Embryonic facial prominence (tissue), 1 donor: ENCODE measurements at regions not wholly inside any gene's neighbourhood (a gene's known extent, or its start where the extent isn't known, plus 50 kb on each side); places are given as distances from the start of the nearest gene placed in this dataset.

ENCODE experiments used
- DNase-seq: peaks from one replicate; pipeline ENCODE4 v3.0.0-alpha.2; 2016; ENCODE audit errors: extremely low spot score

DNA sequence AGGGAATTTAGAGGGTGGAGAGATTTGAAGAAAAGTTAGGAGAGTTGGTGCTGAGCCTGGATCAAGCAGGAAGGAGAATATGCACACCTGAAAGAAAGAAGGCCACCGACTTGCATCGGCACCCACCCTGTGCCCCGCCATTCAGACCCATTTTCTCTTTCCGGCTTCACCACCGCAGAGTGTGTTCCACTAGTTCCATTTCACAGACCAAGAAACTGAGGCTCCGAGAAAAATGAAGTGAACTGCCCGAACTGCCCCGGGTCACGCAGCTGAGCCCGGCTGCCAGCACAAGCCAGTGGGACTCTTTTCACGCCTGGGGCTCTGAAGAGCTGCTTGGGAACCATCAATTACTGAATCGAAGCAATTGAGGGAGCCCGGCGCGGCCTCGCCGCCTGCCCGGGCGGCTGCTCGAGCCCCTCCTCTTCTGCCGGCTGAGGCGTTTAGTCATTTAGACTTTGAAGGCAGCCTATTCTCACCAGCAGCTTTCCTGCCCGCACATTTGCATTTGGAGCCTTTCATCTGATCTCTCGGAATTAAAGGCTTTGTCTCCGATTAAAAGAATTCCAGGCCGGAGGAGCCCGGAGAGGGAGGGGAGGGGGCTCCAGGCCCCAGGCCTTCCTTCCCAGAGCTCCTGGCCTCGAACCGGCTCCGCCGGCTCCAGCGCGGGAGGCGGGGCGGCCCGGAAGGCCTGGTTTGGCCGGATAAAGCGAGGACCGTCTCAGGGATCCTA lies 140.2 kb upstream of the PJA1 start:
- no peak for DNase-seq

DNA sequence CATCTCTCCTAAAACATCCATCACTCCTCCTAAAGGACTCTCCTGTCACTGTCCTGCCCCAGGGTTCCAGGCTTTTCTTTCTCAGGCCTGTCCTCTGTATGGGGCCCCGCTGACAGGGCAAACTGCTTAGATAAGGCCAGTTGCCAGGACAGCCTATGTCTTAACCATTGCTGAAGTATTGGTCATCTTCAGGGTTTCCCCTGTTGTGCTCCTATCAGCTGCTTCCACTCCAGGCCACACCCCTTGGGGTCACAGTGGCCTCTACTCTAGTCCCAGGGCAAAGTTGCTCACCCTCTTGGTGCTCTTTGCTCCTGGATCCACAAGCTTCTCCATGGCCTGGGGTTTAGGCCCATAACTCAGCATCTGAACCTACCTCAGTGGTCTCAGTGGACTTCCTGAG lies 138.0 kb upstream of the PJA1 start:
- DNase-seq, result no peak

DNA sequence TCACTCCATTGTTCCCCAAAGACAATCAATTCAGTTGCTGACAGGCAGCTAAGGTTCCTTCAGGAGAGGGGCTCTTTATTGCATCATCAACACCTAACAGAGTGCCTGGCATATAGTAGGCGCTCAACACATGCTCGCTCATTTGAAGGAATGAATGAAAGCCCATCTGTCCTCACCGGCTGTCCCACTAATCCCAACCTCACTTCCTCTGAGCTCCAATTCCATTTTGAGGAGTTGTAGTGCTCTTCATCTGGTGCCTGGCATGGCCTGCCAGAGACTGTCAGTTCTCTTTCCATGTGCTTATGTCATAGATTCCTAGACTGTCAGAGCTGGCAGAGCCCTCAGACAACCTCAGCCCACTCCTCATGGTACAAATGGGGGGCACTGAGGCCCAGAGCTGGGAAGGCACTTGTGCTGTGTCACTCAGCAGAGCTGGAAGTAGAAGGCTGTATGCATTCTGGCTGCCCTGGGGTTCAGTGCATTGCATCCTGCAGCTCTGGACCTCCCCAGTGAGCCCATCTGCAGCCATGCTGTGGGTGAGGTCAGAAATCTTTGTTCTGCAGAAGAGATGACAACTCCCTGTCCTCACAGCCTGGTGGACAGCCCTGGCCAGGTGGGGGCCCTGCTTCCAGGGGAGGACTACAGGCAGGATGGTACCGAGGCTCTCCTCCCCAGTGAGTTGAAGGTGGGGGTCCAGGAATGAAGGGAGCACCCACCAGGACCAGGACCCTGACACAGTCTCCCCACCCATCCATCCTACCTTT lies 134.9 kb upstream of the PJA1 start:
- DNase-seq, result no peak

DNA sequence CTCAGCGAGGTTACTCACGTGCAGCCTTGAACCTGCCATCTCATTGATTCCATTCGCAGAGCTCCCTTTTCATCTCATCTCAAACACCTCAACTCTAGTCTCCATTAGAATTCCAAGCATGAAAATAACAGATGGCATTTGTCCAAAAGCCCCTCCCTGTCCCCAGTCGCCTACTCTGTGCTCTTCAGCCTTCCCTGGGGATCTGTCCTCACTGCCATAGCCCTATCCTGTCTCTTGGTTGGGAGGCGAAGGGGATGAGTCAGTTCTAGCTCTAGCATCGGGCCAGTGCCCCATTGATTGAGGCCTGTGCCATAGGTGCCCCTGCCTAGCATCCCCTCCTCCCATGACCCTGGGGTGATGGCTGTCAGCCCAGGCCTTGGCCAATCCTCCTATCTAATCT lies 134.0 kb upstream of the PJA1 start:
- DNase-seq, result no peak

DNA sequence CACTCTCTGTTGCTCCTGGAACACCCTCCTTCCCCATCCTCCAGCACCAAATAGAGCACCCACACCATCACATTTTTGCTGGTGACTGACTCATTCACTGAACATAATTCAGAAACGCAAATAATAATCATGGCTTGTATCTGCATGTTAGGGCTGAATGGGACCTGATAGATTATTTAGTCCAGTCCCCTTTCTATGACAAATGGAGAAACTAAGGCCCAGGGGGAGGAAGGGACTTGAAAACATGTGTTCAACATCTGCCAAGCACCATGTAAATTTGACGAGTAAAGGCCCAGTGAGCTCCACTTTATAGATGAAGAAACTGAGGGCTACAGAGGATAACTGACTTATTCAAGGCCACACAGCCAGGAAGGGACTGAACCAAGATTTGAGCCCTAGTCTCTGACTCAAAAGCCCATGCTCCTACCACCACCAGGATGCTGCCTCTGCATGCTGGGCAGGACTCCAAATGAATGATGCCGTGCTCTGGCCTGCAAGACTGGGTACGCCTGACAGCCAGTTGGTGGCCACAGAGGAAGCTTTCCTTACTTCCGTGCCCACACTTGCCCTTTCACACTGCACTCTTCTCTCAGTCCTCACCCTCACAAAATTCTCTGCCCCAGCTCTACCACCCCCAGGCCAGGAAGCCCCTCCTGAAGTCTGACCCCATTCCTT lies 133.3 kb upstream of the PJA1 start:
- no peak for DNase-seq

DNA sequence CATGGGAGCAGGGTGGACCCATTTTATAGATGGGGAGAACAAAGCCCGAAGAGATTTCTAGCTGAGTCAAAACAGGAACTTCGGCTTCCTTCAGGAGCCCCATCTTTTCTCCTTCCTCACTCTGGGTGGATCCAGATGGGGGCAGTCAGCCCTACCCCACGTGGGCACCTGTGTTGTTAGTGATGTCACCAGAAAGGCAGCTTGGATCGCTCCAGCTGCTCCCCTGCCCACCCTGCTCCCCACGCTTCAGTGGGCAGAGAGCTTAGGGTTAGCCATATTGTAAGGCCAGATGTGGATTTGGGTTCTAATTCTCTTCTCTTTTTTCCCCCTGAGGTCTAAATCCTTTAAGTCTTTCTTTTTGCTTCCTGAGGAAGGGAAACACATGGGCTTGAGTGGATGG lies 132.3 kb upstream of the PJA1 start:
- DNase-seq, result no peak

DNA sequence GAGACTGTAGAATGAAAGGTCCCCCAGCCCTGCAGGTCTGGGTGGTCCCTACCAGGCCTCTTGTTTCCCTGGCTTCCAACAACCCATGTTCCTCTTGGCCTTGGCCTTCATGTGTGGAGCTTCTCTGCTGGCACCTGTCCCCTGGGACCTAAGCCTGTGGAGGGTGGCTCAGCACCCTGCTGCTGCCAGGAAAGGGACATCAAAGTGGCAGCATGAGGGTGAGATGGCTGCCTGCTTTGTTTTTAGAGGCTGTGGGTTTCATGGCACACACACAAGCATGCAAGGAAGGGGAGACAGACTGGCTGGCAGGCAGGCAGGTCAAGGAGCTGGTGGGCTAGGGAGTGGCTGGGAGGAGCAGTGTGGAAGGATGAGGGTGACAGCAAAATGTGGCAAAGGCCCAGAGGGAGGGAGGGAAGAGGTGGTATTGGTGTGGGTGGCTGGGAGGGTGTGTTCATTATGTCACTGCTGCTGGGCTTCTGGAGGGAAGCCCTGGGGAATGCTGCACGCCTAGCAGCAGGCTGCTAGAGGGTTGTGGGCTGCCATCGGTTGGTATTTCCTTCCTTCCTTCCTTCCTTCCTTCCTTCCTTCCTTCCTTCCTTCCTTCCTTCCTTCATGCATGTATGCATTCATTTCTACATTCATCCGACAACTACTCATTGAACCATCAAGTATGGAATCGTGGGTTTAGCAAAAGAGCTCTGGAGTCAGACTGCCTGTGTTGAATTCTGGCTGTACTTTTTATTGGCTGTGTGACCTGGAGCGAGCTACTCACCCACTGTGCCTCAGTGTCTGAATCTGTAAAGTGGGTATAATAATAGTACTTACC lies 128.7 kb upstream of the PJA1 start:
- DNase-seq, result no peak

DNA sequence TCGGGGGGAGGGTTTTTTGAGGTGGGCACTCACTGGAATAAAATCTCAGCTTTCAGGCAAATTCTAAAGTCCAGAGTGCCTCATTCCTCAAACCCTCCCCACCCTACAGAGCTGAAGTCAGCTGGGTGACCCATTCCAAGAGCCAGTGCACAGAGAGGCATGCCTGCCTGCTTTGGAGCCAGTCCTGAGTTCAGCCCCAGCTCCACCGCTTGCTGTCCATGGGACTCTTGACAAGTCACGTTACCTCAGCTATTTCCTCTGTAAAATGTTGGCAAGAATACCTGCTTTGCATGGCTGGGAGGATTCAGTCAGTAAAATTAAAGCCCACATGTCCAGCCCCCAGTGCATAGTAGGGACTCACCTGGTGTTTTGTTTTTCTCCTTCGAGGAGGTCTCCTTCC lies 125.9 kb upstream of the PJA1 start:
- DNase-seq, result no peak

DNA sequence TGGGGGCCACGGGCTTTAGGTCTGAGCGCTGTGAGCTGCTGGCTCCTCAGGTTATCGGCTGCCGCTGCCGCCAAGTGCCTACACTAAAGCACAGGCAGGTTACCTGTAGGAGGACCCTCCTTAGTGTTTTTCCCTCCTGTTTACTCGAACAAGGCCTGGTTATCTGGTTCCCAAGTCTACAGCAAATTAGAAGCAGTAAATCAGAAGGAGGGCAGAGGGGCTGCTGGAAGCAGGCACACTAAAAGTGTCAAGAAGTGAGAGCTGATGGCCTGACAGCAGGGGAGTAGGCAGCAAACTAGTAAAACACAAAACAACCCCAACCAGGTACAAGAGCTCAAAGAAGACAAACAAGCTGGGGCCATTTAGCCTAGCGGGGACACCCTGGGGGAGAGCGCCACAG lies 125.0 kb upstream of the PJA1 start:
- no peak for DNase-seq

DNA sequence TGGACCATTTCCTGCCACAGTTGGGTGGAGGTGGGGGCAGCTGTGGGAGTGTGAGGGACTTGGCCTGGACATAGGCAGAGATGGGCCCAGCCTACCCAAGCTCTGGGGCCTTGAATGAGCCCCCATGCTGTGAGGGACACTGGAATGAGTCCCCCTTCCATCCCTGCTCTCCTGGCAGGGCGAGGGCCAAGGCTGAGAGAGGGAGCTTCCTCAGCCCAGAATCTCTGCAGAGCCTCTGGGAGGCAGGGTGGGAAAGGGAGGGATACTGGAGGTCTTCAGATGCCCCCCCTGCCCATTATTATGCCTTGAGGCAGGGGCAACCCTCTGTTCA lies 124.5 kb upstream of the PJA1 start:
- no peak for DNase-seq

DNA sequence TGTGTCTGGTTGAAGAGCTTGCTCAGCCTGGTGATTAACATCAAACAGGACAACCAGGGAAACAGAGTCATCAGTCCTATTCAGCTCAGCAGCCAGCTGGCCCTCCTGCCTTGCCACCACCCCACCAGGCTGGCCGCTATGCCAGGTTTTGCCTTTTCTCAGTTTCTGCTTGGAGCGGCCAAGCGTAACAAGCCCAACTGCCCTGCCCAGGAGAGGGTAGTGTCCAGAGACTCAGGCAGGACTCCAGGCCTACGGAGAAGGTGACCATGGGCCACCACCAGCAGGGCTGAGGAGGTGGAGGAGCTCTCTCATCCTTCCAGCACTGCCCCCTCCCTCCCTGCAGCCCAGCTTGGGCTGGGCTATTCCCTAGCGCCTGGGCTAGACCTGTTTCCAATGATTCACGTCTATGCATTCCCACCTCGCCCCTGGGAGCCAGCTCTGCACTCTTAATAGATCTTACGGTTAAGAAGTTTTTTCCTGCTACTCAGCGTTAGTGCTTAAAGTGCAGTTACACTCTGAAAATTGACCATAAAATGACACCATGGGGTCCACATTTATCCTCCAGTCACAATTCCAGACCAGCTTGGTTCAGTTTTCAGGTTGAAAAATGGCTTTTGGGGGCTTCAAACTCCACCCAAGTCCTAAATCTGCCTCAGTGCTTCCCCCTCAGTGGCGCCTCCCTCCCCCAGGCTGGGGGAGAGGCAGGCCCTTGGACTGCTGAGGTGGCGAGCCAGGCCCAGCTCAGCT lies 124.0 kb upstream of the PJA1 start:
- DNase-seq, result no peak

DNA sequence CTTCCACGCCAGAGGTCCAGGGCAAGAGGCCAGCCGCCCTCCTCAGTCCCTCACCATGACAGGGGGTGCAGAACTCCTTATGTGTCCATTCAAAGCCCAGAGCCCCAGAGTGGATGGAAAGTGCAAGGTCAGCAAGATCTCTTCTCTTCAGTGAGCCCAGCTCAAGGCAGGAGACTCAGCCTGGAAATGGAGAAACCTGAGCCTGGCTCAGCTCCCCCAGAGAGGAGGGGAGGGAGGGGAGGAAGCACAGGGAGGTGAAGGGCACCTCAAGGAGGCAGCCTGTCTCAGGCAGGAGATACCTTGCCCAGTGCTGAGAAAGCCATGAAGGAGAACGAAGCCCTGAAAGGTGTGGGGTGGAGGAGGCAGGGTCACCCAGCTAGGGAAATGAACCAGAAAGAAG lies 121.8 kb upstream of the PJA1 start:
- no peak for DNase-seq

DNA sequence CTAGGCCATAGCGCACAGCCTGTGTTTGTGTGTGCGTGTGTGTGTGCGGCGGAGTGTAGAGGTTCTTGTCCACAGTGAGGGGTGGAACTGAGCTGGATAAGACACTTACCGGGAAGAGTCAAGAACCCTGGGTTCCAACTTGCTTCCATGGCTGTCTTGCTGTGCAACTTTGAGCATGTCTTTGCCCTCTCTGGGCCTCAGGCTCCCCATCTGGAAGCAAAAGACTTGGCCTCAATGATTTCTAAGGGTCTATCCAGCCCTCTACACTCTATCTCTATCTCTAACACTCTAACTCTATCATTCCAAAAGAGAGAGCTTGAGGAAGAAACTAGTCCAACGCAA lies 121.3 kb upstream of the PJA1 start:
- no peak for DNase-seq

DNA sequence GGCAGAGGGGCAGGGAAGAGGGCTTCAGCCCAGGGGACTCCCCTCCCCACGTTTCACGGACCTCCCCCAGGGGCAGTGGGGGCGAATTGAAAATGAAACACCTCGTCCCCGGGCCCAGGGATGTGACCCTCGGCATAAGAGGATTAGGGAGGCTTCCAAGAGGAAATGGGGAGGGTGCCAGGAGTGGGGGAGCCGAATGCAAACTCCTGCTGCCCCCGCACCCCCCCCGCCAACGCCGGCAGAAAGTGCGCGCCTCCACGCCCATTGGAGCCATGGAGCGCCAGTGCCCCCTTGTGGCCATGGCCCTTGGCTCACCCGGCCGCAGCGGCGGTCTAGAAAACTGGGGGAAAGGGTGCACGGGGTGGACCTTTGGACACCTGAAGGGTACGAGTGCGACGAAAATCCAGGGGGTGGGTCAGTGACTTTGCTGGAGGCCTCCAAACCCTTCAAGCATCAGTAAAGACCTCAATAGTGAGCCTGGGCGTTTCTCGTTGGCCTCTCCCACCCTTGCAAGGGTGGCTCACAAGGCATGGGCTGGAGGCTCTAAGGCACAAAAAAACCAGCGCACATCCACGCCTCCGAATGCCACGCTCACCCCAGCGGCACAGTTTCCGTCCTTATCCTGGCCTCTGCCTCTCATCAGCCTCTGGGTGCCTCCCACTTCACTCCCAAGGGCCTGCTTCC lies 120.8 kb upstream of the PJA1 start:
- no peak for DNase-seq

DNA sequence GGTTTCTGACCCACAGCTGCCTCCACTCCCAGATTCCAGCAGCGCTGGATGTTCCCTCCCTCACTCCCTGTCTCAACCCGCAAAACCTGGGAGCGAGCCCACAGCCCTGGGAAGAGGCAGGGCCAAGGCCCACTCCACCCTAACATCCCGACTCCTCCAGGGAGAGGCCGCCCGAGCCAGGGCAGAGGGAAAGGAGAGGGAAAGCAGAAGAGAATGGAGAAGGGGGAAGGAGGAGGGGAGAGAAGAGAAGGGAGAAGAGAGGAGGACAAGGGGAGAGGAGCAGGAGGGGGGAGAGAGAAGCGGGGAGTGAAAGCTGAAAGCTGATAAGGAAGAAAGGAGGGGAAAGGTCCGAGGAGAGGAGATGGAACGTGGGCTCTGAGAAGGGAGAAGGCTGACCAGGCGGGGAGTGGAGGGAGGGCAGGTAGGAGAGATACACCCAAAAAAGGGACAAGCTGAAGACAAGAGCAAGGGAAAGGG lies 120.2 kb upstream of the PJA1 start:
- DNase-seq, result no peak

DNA sequence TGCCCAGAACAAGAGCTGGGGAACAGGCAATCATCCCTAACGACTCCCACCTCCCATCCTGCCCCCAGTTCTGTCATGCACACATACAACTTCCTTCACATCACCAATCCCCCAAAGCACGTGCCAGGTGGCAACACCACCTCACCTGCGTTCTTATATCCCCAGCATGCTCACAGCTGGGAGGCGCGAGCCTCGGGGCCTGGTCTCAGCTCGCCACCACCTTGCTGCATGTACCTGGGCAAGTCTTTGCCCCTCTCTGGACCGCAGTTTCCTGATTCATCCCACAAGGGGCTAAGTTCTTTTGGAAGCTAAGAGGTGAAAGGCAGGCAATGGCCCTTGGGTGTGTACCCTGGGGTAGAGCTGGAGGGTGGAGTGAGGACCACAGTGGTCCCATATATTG lies 119.2 kb upstream of the PJA1 start:
- DNase-seq, result no peak

DNA sequence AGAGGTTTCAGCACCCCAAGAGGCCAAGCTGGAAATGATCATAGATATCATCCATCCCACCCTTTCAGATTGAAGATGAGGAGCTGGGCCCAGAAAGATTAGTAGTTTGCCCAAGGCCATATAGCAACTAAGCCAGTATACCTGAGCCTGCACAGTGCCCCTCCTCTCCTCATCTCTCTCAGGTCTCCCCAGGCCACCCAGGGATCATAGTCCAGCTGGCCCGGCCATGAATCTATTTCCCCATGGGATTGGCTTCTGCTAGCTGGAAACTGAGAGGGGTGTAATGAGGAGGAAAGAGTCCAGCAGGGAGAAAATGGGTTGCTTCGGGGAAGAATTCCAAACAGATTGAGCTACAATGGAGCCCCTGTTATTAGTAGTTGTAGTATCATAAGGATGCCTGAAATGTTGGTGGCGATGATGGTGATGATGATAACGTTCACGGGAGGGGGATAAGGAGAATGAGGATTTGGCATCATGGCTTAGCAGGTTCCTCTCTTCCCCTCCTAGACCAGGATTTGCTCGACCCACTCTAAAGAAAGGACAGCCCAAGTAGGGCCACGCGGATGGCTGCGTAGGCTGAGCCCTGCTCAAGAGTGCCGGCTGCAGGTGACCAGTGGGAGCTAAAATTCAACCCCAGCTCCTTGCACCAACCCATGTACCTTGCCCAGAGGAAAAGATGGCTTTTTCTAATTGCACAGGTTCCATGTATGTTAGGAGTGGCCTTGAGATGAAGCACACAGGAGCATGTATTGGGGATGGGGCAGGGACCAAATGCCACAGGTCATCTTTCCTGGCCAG lies 117.8 kb upstream of the PJA1 start:
- DNase-seq, result no peak

DNA sequence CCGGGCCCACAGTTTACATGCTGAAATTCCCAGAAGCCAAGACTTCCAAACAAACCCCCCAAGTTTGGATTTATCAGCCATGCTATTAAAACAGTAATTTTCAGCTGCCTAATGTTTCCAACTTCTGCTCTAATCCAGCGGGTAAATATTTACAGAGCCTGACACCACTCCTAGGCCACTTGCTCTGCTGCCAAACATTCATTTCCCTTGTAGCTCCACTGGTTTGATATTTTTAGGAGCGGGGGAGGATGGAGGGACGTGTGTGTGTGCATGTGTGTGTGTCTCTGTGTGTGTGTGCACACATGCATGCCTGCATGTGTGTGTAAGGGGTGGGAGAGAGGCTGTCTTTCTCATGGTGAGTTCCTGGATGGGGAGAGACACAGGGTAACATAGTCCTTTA lies 115.7 kb upstream of the PJA1 start:
- no peak for DNase-seq

DNA sequence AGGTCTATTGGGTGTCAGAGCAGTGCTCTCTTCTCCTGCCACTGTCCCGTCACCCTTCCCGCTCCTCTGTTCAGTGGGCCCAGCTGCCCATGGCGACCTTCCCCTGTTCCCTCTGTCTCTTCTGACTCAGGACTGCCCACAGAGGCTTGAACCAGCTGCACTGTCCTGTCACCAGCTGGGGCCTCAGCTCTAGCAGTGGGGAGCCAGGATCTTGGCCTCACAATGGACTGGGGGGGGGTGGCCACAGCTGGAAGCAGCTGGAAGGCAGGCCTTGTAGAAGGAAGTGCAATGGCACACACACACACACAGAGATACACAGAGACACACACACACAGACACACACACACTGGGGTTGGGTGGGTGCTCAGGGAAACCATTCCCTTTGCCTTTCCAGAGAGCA lies 114.0 kb upstream of the PJA1 start:
- DNase-seq, result no peak

DNA sequence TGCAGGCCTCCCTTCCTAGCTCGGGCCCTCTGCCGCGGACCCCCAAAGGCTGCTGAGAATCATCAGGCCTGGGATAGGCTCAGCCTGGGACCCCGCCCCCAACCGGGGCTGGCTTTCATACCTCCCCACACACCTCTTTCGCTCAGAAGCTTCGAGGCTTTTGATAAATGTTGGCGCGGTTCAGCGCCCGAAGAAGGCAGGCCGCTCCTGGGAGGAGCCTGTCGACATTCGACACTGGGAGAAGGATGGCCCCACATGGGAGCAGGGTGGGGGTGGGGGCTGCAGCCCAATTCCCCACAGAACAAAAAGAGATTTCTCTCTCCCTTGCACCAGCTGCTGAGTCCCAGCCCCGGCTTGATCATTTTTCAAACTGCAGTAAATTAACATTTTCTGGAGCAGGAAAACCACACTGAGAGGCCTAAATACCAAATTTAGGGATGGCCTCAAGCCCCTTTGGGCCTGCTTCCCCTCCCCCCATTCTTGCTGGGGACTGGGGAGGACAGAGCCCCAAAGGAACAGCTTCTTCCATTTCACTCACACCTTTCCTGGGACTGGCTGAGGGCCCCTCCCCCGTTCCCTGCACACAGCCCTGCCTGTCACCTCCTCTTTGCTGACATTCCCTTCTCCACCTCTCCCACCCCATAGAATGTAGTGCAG lies 112.9 kb upstream of the PJA1 start:
- no peak for DNase-seq
